NCI-H1436 treated with DMSO at 0.1 percent for 48 hours (cell line): ENCODE measurements at regions not wholly inside any gene's neighbourhood (a gene's known extent, or its start where the extent isn't known, plus 50 kb on each side); places are given as distances from the start of the nearest gene placed in this dataset.

Experiments used
- DNase-seq: peaks from one replicate; lab custom pipeline; 2025; lab: John Stamatoyannopoulos, UW

DNA sequence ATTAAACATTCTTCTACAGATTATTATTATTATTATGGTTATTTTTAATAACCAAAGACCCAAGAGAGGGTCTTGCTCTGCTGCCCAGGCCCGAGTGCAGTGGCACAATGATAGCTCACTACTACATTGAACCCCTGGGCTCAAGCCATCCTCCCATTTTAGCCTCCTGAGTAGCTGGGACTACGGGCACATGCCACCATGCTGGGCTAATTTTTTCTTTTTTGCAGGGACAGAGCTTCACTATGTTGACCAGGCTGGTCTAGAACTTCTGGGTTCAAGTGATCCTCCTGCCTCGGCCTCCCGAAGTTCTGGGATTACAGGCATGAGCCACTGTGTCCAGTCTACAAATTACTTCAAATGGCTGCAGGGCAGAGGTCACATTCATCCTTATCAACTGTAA is 179.8 kb downstream of the KCNRG start:
- DNase-seq = no peak

DNA sequence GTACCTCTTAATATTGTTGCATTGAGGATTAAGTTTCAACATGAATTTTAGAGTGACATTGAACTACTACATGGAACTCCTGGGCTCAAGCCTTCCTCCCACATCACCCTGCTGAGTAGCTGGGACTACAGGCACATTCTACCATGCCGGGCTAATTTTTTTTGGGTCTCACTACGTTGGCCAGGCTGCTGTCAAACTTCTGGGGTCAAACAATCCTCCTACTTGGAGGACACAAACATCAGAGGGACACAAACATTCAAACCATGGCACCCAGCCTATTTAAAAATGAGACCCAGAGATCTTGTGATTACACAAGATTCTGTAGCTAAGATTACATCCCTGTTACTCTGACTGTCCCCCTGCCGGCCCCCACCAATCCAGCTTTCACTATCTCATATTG is 180.9 kb downstream of the KCNRG start:
- DNase-seq = no peak

DNA sequence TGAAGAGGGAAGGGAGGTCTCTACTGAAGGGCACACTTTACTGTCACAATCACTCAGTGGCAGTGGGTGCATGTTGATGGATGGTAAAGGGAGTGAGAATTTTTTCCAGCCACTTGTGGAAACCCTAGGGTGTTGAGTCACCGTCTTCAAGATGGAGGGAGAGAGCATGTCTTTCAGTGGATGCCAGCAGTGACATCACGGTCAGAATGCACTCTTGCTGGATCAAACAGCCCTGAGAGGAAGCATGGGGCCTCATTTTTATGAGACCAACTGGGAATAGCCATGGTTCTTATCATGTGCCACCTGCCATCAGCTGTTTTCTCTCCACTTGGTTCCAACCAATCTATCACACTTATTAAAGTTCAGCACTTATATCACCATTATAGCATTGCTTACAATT is 182.5 kb downstream of the KCNRG start:
- no peak for DNase-seq

DNA sequence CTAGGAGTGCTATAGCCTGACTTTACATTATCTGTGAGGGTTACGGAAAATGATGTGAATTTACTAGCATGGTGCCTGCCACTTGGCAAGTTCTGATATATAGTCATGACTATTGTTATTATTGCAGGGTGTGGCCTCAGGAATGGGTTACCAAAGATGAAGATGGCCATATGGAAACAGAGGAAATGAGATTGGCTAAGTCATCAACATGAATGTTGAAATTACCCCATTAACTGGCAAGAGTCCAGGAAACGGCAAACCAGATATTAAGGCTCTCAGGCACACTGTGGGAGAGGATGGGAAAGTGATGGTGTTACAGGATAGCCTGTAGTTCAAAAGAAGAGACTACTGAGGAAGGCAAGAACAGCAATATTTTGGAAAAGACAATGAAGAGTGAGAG is 183.3 kb downstream of the KCNRG start:
- no peak for DNase-seq

DNA sequence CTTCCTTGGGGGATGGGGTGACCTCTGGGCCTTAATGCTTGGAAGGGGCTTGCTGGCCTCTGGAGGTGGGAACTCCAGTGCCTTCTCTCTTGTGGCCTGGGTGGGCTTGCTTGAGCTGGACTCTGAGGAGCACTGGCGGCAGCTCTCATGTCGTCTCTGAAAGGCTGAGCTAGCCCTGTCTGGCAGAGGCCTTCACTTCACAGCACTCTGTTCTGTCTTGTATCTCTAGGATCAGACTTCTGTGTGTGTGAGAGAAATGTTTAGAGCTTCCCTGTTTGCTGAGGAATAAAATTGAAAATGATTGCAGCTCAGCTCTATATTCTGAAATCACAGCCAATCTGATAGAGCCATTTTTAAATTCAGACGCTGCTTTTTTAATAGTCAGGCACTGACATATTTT is 185.3 kb downstream of the KCNRG start:
- DNase-seq = no peak

DNA sequence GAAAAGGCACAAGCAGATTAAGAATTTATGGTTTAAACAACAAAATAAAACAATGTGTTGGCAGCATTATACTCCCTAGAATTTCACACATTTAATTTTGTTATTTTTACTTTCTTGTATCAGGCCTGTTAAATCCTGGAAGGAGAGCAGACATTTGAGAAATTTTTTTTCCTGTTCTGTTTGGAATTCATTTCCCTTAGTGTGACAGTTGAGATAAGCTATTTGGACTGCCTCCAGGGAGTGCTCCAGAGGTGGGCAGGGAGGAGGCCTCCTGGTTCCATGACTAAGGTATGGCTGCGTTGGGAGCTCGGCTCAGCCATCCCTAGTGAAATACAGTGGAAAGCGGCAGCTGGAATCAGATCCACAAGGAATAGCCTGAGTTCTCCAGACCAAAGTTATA is 185.7 kb downstream of the KCNRG start:
- no peak for DNase-seq

GRCh38 chr13:50202485-50202884 is 187.2 kb downstream of the KCNRG start:
- DNase-seq = no peak

DNA sequence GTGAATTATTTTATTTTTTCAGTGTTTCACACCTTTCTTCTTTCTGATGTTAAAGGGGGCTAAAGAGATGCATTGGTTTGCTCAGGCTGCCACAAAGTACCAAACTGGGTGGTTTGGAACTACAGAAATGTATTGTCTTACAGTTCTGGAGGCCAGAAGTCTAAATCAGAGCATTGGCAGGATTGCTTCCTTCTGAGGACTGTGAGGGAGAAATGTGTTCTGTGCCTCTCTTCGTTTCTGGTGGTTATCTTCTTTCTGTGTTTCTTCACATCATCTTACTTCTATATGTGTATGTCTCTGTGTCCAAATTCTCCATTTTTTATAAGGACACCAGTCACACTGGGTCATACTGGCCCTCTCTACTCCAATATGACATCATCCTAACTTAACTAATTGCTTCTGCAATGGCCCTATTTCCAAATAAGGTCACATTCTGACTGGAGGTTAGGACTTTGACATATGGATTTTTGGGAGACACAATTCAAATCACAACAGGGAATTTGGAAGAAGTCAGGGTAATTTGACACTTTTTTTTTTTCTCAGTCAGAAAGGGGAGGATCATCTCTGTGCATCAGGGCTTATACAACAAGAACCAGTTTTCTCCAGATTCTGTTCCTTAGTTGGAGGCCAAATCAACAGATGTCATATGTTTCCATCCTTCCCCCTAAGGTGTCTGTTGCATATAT is 188.2 kb downstream of the KCNRG start:
- DNase-seq = no peak

DNA sequence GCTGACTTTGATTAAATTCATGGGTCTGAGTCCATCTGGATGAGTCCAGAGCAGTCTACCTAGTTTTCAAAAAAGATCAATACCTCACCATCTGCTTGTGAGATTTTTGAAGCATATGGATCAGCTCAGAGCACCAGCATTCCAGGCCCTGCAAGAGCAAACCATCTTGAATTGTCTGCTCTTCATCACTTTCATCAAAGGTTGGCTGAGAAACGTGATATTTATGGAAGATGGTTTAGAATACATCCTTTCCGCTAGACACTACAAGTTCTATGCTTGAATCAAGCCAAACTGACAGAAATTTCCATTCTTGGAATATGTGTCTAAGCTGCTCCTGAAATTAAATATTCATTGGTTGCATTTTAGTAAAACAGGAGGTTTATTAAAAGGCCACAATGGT is 190.3 kb downstream of the KCNRG start:
- no peak for DNase-seq

GRCh38 chr13:50208826-50209335 is 193.6 kb downstream of the KCNRG start:
- no peak for DNase-seq

DNA sequence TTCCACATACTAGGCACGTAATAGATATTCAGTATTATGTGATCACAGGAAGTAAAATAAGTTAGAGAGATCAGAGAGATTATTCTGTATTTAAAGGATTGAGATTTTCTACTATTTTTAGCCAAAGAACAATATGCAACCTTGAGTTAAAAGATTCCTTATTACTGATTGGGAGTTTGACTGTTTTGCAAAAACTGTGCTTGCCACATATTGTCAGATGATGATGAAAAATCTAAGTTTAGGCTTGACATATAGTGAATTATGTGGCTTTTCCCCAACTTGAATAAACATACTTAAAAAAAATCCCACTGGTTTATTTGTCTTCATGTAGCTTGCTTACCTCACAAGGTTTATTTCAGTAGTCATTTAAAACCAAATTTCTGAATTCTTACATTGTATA is 194.4 kb downstream of the KCNRG start:
- no peak for DNase-seq

- DNase-seq = no peak
Measured at GRCh38 chr13:50213526-50213925, 198.3 kb downstream of the KCNRG start.

GRCh38 chr13:50214514-50214913 is 199.3 kb downstream of the KCNRG start:
- DNase-seq = no peak

- DNase-seq = no peak
Measured at GRCh38 chr13:50215399-50215798, 200.2 kb downstream of the KCNRG start.

DNA sequence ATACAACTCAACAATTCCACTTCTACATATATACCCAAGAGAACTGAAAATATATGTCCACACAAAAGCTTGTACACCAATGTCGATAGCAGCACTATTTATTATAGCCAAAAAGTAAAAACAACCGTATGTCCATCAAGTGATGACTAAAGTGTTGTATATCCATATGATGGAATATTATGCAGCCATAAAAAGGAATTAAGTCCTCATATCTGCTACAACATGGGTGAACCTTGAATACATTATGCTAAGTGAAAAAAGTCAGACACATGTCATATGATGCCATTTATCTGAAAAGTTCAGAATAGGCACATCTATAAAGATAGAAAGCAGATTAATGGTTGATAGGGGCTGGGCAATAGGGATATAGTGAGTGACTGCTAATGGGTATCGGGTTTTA is 204.5 kb downstream of the KCNRG start:
- DNase-seq = no peak

GRCh38 chr13:50220938-50221337 is 205.7 kb downstream of the KCNRG start:
- no peak for DNase-seq

GRCh38 chr13:50222569-50223332 is 207.5 kb downstream of the KCNRG start:
- no peak for DNase-seq

DNA sequence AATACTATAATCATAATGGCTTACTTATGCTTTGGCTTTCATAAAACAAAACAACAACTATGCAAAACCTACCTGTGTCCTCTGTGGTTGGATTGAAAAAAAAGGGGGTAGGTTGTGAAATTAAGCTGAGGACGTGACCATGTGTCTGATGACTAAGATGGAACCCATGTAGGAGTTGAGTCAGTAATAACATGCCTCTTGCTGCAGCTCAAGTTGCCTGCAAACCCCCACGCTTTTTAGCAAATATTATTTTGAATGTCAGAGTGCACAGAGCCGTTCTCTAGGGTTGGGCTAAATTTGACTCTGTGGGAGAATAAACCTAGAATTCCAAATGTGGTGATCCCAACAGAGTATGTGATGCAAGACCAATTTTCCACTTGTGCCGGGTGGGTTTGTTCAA is 209.3 kb downstream of the KCNRG start:
- DNase-seq = no peak

DNA sequence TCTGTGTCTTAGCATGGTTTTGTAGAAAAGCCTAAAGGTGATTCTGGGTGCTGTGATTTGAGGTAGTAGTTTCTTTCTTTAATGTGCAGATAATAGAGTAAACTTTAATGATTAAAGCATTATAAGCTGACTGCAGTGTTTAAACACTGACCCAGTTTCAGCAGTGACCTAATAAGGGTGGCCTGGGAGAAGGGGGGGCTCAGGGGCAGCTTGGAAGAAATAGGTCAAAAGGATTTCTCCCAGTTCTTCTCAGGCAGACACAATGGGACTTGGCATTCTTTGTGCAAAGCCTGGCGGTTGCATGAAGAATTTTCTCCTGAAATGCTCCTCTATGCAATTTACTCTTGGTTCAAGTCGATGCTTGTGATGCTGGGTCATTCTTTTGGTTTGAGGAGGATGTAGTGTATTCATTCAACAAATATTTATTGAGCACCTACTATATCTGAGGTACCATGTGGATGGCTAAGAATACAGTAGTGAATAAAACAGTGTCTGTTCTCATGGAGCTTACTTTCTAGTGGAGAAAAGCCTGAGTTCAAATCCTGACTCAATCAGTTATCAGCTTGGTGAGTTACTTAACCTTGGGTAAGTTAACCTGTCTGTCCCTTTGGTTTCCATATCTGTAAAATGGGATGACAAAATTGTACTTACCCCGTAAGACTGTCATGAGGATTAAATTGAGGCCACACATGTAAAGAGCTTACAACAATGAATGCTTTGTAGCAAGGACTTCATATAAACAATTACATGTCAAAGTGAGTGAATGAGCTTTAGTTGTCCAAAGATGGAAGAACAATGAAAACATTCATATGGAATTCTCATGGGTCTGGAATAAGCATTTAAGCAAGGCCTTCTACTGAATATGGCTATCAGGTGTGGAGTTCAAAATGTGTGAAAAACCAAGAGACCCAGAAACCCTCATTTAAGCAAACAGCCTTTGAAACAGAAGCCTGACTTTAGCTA is 210.2 kb downstream of the KCNRG start:
- no peak for DNase-seq

DNA sequence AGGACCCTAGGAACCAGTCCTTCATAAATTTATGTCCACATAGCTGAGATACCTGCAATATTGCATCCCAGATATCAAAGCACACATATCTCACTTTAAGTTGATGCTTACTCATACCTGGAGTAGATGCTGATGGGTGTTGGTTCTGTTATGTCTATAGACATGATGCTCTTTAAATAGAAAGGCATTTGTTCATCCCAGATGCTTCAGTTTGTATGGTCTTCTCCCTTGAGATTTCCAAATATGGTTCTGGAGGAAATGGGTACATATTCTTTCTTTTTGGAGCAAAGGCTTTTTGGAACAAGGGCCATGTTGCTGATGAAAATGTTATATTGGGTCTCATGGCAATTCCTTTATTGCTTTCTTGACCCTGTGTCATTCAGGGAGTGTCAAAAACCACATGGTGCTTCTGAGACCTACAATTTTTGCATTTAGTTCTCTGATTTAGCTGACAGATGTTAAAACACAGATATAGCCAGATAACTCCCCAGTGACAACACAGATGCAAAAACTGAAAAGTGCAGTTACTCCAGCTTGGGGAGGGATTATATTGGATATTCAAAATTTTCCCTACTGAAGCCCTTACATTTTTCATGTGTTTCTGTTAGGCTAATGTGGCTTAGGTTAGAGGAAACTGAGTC is 211.4 kb downstream of the KCNRG start:
- no peak for DNase-seq

DNA sequence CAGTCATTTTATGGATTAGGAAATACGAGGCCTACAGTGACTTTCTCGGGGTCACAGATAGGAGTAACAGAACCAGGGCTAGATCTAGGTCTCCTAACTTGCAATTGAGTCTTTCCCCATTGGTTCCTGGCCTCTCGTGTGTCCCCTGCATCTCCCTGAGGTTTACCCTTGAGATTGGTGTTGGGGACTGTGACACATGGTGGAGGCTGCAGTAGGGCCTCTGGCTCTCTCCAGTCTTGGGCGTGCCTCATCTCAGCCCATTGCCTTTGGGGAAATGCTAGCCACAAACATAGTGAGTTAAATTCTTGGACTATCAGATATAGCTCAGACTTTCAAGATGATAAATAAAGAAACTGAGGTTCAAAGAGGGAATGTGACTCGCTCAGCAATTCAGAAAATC is 212.1 kb downstream of the KCNRG start:
- DNase-seq = no peak

- no peak for DNase-seq
Measured at GRCh38 chr13:50228527-50228926, 213.3 kb downstream of the KCNRG start.
